Stimulated activated memory B cell treated with anti-CD40 and anti-IgM and Interleukin-4, amounts not matched to agents 10 μg/mL and 1 μg/mL and 100 μg/mL, for 72 hours (primary cell): ENCODE measurements at regions not wholly inside any gene's neighbourhood (a gene's known extent, or its start where the extent isn't known, plus 50 kb on each side); places are given as distances from the start of the nearest gene placed in this dataset.

Experiments
- ATAC-seq: fragments of 150-1000 bp; cut with Tn5 transposase; 2 replicates; pipeline ENCODE4 v1.10.0; 2021
- H3K27ac Mint-ChIP-seq: one replicate; pipeline ENCODE4 v1.8.0; 2022; ENCODE audit warnings: mild to moderate bottlenecking, mixed read lengths
- H3K27me3 Mint-ChIP-seq: one replicate; pipeline ENCODE4 v1.8.0; 2022; ENCODE audit warnings: mixed read lengths
- H3K36me3 Mint-ChIP-seq: one replicate; pipeline ENCODE4 v1.8.0; 2022; ENCODE audit warnings: mixed read lengths
- H3K4me1 Mint-ChIP-seq: one replicate; pipeline ENCODE4 v1.8.0; 2022; ENCODE audit warnings: mixed read lengths
- H3K4me3 Mint-ChIP-seq: one replicate; pipeline ENCODE4 v1.8.0; 2022; ENCODE audit warnings: mild to moderate bottlenecking, moderate library complexity, mixed read lengths
- H3K9me3 Mint-ChIP-seq: one replicate; pipeline ENCODE4 v1.8.0; 2022; ENCODE audit warnings: mixed read lengths

DNA sequence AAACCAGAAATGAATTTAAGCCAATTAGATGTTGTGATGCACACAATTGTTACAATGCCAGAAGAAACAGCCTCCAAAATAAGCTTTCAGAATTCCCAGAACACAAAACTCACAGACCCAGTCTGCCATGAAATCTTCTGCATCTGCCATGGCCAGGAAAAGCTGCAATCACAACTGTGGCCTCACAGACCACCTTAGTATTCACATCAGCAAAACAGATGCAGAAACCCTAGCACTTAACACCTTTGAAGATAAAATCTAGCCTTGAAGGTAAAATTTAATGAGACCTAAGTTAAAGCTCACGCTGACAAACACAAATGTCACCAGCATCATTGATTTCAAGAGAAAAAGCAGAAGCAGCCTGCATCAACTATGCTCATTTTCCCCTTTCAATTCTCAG is 566.8 kb upstream of the TMPRSS15 start:
- no peak for ATAC-seq
- Mint-ChIP-seq H3K27me3 (no peaks in the 10 kb centered on the region), H3K4me1 (no peaks in the 10 kb centered on the region), H3K4me3 (no peak overlapping the region), H3K27ac (no peak overlapping the region), H3K9me3 (peaks cover under 1% of the 10 kb centered on the region), H3K36me3 (no peaks in the 10 kb centered on the region)

GRCh38 chr21:18970941-18971340 is 567.4 kb upstream of the TMPRSS15 start:
- H3K4me1 Mint-ChIP-seq: no peaks in the 10 kb centered on the region
- no peak overlapping the region for H3K27ac Mint-ChIP-seq
- H3K4me3 Mint-ChIP-seq: no peak overlapping the region
- H3K27me3 Mint-ChIP-seq: no peaks in the 10 kb centered on the region
- no peak for ATAC-seq
- peaks cover 3% of the 10 kb centered on the region for H3K9me3 Mint-ChIP-seq
- H3K36me3 Mint-ChIP-seq: no peaks in the 10 kb centered on the region

DNA sequence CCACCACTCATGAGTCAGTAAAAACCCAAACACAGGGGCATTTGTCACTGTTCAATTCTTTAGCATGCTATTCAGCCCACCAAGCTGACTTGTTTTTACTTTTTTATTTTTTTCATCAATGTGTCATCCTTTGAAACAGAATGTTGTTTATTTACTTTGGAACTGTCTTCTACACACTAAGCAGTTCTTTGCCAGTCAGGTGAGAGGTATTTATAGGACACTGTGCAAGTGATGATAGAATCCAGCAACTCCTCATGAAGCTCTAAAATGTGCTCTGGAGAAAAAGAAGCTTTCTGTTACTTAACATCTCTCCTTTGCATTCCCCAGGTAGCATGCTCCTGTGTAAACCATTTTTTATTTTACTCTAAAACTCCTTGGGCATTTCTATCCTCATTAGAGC is 582.0 kb upstream of the TMPRSS15 start:
- H3K27ac Mint-ChIP-seq: no peak overlapping the region
- H3K4me3 Mint-ChIP-seq: no peak overlapping the region
- no peaks in the 10 kb centered on the region for H3K27me3 Mint-ChIP-seq
- no peak for ATAC-seq
- H3K4me1 Mint-ChIP-seq: no peaks in the 10 kb centered on the region
- H3K9me3 Mint-ChIP-seq: no peaks in the 10 kb centered on the region
- no peaks in the 10 kb centered on the region for H3K36me3 Mint-ChIP-seq

DNA sequence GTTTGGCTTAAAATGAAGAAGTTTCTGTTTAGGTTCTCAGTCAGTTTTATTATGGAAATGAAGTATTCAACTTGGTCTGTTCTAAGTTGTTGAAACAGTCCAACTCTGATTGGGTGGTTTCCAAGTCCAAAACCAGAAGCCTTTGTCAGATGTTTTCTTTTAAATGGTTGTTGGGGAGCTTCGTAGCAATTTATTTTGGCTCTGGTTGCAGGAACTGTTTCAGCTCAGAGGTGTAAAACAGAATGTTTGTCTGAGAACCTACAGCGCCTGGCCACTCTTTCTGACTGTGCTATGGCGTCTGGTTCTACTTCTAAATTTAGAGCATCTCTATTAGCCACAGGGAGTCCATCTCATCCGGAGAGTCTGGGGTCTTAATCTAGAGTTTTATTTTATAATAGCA is 582.6 kb upstream of the TMPRSS15 start:
- no peaks in the 10 kb centered on the region for H3K27me3 Mint-ChIP-seq
- no peak overlapping the region for H3K4me3 Mint-ChIP-seq
- H3K9me3 Mint-ChIP-seq: no peaks in the 10 kb centered on the region
- H3K27ac Mint-ChIP-seq: no peak overlapping the region
- no peak for ATAC-seq
- no peaks in the 10 kb centered on the region for H3K36me3 Mint-ChIP-seq
- no peaks in the 10 kb centered on the region for H3K4me1 Mint-ChIP-seq

DNA sequence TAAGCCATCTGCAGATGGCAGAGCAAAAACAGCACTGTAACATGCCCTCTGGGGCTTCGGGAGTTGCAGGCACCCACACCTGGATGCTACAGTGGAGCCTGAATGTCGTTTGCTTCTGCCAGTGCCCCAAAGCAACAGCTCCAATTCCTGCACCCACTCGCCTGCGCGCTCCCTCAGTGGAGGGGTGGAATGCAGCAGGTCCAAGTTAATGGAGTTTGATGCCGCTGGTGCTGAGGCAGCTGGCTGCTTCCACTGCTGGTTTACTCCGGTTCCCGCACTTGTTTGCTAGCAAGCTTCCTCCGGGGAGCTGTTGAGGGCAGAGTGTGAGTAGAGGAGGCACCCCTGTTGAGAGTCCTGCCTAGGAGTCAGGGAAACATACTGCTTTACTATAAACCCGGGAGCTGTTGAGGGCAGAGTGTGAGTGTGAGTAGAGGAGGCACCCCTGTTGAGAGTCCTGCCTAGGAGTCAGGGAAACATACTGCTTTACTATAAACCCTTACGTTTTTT is 584.0 kb upstream of the TMPRSS15 start:
- no peaks in the 10 kb centered on the region for H3K9me3 Mint-ChIP-seq
- no peaks in the 10 kb centered on the region for H3K4me1 Mint-ChIP-seq
- H3K4me3 Mint-ChIP-seq: no peak overlapping the region
- H3K27ac Mint-ChIP-seq: no peak overlapping the region
- peak; percentile 41 for ATAC-seq
- H3K27me3 Mint-ChIP-seq: no peaks in the 10 kb centered on the region
- H3K36me3 Mint-ChIP-seq: no peaks in the 10 kb centered on the region

DNA sequence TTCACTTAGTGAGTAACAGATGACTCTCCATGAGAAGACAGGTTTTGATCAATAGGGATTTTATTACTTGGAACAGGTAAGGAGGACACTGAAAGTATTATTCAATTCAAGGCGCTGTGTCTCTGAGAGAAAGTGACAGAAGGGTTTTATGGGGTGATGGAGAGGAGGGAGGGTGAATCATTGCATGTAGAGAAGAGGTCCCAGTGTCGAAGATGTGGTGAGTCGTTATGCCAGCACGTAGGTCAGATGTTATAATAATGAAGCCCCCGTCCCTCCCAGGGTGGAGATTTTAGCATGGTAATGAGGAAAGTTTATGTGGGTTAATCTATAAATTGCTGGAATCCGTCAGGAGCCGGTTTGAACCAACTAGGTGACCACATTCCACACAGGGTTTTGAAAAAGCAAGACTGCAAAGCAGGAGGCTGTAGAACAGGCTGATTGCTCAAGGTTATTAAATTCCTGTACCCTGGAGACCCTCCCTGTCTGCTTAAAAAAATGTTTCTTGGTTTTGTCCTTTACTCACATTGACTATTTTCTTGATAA is 586.4 kb upstream of the TMPRSS15 start:
- no peaks in the 10 kb centered on the region for H3K4me1 Mint-ChIP-seq
- no peak overlapping the region for H3K27ac Mint-ChIP-seq
- H3K4me3 Mint-ChIP-seq: no peak overlapping the region

DNA sequence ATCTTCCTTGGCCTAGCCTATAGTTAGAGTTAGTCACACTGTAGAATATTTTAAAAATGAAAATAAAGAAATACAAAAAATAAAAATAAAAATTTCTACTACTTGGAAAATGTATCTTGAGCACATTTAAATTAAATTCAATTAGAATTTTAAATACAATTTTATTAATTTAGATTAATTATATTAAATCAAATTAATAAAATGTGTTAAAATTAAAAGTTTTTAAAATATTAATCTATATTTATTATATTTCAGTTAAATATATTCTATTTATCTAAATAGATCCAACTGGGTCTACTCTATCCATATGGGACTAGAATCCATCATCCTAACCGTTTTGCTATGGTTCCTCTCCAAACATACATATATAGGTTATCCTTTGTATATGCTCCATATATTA is 588.3 kb upstream of the TMPRSS15 start:
- no peak overlapping the region for H3K4me3 Mint-ChIP-seq
- H3K27ac Mint-ChIP-seq: no peak overlapping the region
- H3K36me3 Mint-ChIP-seq: no peaks in the 10 kb centered on the region
- no peaks in the 10 kb centered on the region for H3K27me3 Mint-ChIP-seq
- peaks cover 5% of the 10 kb centered on the region for H3K9me3 Mint-ChIP-seq
- no peak for ATAC-seq
- no peaks in the 10 kb centered on the region for H3K4me1 Mint-ChIP-seq

More for the DNA sequence above, 586.4 kb upstream of the TMPRSS15 start:
- peaks cover 4% of the 10 kb centered on the region for H3K9me3 Mint-ChIP-seq
- H3K27me3 Mint-ChIP-seq: no peaks in the 10 kb centered on the region
- no peak for ATAC-seq
- H3K36me3 Mint-ChIP-seq: no peaks in the 10 kb centered on the region

- ATAC-seq: no peak
- no peaks in the 10 kb centered on the region for H3K27me3 Mint-ChIP-seq
- no peak overlapping the region for H3K27ac Mint-ChIP-seq
- no peaks in the 10 kb centered on the region for H3K36me3 Mint-ChIP-seq
- H3K4me3 Mint-ChIP-seq: no peak overlapping the region
- peaks cover 7% of the 10 kb centered on the region for H3K9me3 Mint-ChIP-seq
- H3K4me1 Mint-ChIP-seq: no peaks in the 10 kb centered on the region
Measured at GRCh38 chr21:19010251-19010650, 606.7 kb upstream of the TMPRSS15 start.

DNA sequence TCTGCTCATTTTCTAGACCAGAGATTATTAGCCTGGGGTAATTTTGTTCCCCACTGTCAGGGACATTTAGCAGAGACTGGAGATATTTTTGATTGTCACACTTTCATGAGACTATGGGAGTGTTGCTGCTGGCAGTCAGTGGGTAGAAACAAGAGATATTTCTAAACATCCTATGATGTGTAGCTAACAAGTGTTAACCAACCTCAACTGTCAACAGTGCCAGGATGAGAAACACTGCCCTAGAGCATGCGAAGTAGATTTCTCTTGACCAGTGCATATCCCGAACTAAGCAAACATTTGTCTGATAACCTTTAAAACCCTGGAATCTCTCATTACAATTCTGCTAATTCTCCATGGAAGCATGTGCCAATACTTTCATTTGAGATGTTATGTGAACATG is 607.4 kb upstream of the TMPRSS15 start:
- H3K4me1 Mint-ChIP-seq: no peaks in the 10 kb centered on the region
- no peak overlapping the region for H3K4me3 Mint-ChIP-seq
- H3K9me3 Mint-ChIP-seq: peaks cover 7% of the 10 kb centered on the region
- no peak for ATAC-seq
- H3K36me3 Mint-ChIP-seq: no peaks in the 10 kb centered on the region
- H3K27ac Mint-ChIP-seq: no peak overlapping the region
- H3K27me3 Mint-ChIP-seq: no peaks in the 10 kb centered on the region

DNA sequence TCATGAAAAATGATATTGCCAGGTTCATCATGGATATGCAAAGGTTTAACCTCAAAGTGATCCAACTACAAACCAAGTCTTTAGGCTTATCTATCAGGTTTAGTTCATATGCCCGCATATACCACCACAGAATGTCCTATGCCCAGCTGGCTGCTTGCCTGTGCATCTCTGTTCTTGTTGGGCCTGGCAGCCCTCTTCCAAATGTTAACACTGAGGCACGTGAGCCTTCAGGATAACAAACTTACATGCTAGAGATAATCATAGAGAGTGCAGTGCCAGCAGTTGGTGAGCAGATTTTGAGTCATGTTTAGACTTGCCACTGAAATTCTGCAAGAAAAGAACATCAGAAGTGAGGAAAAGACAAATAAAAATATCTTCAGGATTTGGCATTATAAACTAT is 607.9 kb upstream of the TMPRSS15 start:
- ATAC-seq: no peak
- no peak overlapping the region for H3K4me3 Mint-ChIP-seq

GRCh38 chr21:19013916-19014315 is 610.3 kb upstream of the TMPRSS15 start:
- Mint-ChIP-seq H3K27me3 (no peaks in the 10 kb centered on the region), H3K36me3 (no peaks in the 10 kb centered on the region), H3K9me3 (peaks cover 7% of the 10 kb centered on the region), H3K27ac (no peak overlapping the region), H3K4me3 (no peak overlapping the region), H3K4me1 (no peaks in the 10 kb centered on the region)
- no peak for ATAC-seq

More for the DNA sequence above, 607.9 kb upstream of the TMPRSS15 start:
- H3K36me3 Mint-ChIP-seq: no peaks in the 10 kb centered on the region
- no peaks in the 10 kb centered on the region for H3K4me1 Mint-ChIP-seq
- H3K27ac Mint-ChIP-seq: no peak overlapping the region
- no peaks in the 10 kb centered on the region for H3K27me3 Mint-ChIP-seq
- peaks cover 7% of the 10 kb centered on the region for H3K9me3 Mint-ChIP-seq

DNA sequence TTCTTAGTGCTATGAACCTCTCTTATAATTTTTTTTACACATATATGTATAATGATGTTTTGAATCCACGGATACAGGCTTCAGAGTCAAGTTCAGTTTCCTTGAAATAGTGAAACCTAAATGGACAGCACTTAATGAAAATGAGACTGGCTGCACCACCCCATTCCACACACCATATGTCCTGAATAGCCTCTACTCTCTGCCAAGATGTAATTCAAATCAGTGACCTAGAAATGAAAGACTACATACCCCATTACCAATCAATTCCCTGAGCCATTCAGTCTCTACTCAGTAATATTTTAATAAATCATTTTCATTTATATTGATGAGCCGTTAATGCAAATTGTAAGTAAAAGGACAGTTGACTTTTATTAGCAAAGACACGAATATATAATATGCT is 614.9 kb upstream of the TMPRSS15 start:
- Mint-ChIP-seq H3K27me3 (no peaks in the 10 kb centered on the region), H3K4me1 (no peaks in the 10 kb centered on the region), H3K4me3 (no peak overlapping the region), H3K27ac (no peak overlapping the region), H3K36me3 (no peaks in the 10 kb centered on the region), H3K9me3 (no peaks in the 10 kb centered on the region)
- no peak for ATAC-seq

GRCh38 chr21:19022978-19023377 is 619.4 kb upstream of the TMPRSS15 start:
- Mint-ChIP-seq H3K27me3 (no peaks in the 10 kb centered on the region), H3K36me3 (no peaks in the 10 kb centered on the region), H3K27ac (no peak overlapping the region), H3K4me1 (no peaks in the 10 kb centered on the region), H3K4me3 (no peak overlapping the region), H3K9me3 (no peaks in the 10 kb centered on the region)
- ATAC-seq: no peak

DNA sequence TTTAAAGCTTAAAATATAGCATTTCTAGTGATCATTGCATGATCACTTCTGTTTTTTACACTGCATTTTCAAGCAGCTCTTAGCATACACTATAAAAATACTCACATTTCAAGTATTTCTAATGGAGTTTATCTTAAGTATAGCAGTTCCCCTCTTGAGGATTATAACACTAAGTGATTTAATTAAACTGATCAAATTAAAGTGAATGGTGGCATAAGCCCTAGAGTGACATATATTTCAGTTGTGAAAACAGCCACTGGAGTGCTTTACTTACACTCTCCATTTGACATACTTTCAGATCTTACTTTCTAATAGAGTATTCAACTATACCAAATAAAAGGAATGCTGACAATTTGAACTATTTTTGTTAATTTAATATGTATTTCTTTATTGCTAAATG is 623.3 kb upstream of the TMPRSS15 start:
- H3K4me3 Mint-ChIP-seq: no peak overlapping the region
- no peak overlapping the region for H3K27ac Mint-ChIP-seq
- H3K4me1 Mint-ChIP-seq: no peaks in the 10 kb centered on the region
- no peaks in the 10 kb centered on the region for H3K27me3 Mint-ChIP-seq
- H3K9me3 Mint-ChIP-seq: peaks cover 3% of the 10 kb centered on the region
- ATAC-seq: no peak
- H3K36me3 Mint-ChIP-seq: no peaks in the 10 kb centered on the region

DNA sequence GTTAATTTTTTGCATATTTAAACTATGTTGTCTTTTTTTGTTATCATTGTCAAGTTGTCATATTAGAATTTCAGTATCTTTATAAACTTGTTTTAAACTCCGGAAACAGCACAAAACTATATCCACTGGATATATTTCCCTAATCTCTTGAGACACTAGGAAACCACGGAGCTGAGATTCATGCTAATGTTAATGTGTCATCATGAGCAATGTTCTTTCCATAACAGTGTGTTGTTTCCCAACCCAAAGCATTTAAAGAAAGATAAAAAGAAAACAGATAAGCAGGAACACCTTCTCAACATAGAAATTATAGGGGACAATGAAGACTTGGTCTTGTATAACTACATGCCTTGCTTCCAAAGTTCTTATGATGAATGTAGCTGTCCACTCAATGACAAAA is 626.2 kb upstream of the TMPRSS15 start:
- Mint-ChIP-seq H3K4me3 (no peak overlapping the region), H3K36me3 (no peaks in the 10 kb centered on the region), H3K9me3 (peaks cover 7% of the 10 kb centered on the region), H3K27me3 (no peaks in the 10 kb centered on the region), H3K27ac (no peak overlapping the region), H3K4me1 (no peaks in the 10 kb centered on the region)
- no peak for ATAC-seq

GRCh38 chr21:19031953-19032352 is 628.4 kb upstream of the TMPRSS15 start:
- H3K9me3 Mint-ChIP-seq: peaks cover 7% of the 10 kb centered on the region

DNA sequence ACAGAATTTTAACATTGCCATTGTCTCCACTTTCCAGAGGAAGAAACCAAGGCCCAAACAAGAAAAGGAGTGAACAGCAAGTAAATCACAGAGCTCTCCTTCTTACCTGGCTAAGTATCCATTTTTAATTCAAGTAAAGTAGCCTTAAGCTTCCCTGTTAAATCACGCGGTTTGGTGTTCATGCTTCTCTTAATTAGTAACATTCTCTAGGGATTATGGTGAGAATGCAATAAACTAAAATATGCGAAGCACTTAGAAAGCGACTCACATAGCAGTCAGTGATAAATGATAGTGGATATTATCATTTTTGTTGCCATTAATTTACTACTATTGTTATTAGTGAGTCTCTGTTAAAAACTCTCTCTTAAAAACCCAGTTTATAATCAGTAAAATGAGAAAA is 630.5 kb upstream of the TMPRSS15 start:
- no peak for ATAC-seq
- Mint-ChIP-seq H3K4me3 (no peak overlapping the region), H3K4me1 (no peaks in the 10 kb centered on the region), H3K36me3 (no peaks in the 10 kb centered on the region), H3K27me3 (no peaks in the 10 kb centered on the region), H3K27ac (no peak overlapping the region), H3K9me3 (peaks cover 7% of the 10 kb centered on the region)

More at GRCh38 chr21:19031953-19032352, 628.4 kb upstream of the TMPRSS15 start:
- H3K27me3 Mint-ChIP-seq: no peaks in the 10 kb centered on the region
- no peak overlapping the region for H3K27ac Mint-ChIP-seq
- H3K4me3 Mint-ChIP-seq: no peak overlapping the region
- no peaks in the 10 kb centered on the region for H3K36me3 Mint-ChIP-seq
- ATAC-seq: no peak
- H3K4me1 Mint-ChIP-seq: no peaks in the 10 kb centered on the region
